Thyroid gland (tissue), 4 donors: ENCODE measurements at regions not wholly inside any gene's neighbourhood (a gene's known extent, or its start where the extent isn't known, plus 50 kb on each side); places are given as distances from the start of the nearest gene placed in this dataset.

ENCODE experiments used
- POLR2A ChIP-seq, 2 donors: fragments of 450-650 bp; IDR thresholded peaks; one replicate each; pipeline ENCODE4 v1.6.1; 2017; ENCODE audit warnings: antibody characterized with exemption in 2 of 2, mild to moderate bottlenecking in 2 of 2, moderate library complexity in 1 of 2
- TF ChIP-seq, protein P1 (sequence below), 6 experiments: fragments of 200-600 bp in 3 of 6; fragments of 450-650 bp in 3 of 6; sonication (generic) in 3 of 6; IDR thresholded peaks; one replicate each; pipeline ENCODE4 v1.5.1; 2016 to 2019; ENCODE audit warnings: antibody characterized with exemption in 6 of 6, mild to moderate bottlenecking in 2 of 6, inconsistent platforms in 1 of 6, moderate library complexity in 1 of 6

- TF ChIP-seq, protein P1, sequence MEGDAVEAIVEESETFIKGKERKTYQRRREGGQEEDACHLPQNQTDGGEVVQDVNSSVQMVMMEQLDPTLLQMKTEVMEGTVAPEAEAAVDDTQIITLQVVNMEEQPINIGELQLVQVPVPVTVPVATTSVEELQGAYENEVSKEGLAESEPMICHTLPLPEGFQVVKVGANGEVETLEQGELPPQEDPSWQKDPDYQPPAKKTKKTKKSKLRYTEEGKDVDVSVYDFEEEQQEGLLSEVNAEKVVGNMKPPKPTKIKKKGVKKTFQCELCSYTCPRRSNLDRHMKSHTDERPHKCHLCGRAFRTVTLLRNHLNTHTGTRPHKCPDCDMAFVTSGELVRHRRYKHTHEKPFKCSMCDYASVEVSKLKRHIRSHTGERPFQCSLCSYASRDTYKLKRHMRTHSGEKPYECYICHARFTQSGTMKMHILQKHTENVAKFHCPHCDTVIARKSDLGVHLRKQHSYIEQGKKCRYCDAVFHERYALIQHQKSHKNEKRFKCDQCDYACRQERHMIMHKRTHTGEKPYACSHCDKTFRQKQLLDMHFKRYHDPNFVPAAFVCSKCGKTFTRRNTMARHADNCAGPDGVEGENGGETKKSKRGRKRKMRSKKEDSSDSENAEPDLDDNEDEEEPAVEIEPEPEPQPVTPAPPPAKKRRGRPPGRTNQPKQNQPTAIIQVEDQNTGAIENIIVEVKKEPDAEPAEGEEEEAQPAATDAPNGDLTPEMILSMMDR (IDR thresholded peaks at IDR 0.05) = no peak
- TF ChIP-seq POLR2A (IDR thresholded peaks at IDR 0.05) = no peak
These were observed 322.6 kb upstream of the MSX2 start for GRCh38 chr5:174401793-174402192.
